ENCODE measurements at regions not wholly inside any gene's neighbourhood (a gene's known extent, or its start where the extent isn't known, plus 50 kb on each side); places are given as distances from the start of the nearest gene placed in this dataset.

DNA sequence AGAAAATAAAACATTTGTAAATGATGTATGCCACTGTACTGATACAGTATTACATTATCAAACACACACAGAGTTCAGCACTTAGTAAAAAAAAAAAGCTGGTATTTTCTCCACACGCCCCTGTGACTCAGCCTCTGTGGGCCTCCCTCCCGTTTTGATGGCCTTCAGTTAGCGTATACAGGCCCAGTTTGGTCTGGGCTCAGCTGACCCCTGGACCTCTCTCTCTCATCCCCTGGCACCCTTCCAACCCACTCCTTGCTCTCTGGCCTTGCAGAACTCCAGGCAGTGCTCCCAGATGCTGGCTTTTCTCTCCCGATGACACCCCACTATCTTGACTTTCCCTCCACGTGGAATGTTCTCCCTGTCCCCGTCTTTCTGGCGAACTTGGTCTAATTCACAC lies 89.0 kb upstream of the LIMCH1 start:
- TF ChIP-seq, protein P1, sequence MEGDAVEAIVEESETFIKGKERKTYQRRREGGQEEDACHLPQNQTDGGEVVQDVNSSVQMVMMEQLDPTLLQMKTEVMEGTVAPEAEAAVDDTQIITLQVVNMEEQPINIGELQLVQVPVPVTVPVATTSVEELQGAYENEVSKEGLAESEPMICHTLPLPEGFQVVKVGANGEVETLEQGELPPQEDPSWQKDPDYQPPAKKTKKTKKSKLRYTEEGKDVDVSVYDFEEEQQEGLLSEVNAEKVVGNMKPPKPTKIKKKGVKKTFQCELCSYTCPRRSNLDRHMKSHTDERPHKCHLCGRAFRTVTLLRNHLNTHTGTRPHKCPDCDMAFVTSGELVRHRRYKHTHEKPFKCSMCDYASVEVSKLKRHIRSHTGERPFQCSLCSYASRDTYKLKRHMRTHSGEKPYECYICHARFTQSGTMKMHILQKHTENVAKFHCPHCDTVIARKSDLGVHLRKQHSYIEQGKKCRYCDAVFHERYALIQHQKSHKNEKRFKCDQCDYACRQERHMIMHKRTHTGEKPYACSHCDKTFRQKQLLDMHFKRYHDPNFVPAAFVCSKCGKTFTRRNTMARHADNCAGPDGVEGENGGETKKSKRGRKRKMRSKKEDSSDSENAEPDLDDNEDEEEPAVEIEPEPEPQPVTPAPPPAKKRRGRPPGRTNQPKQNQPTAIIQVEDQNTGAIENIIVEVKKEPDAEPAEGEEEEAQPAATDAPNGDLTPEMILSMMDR (IDR thresholded peaks at IDR 0.05): no peak
- TF ChIP-seq SIN3A (IDR thresholded peaks at IDR 0.05; ENCODE audit: borderline replicate concordance, insufficient read depth, low read depth, low read length) (no peak), POLR2AphosphoS5 (IDR thresholded peaks at IDR 0.05; ENCODE audit: low read depth, low read length) (no peak)
- TF ChIP-seq, protein P2, sequence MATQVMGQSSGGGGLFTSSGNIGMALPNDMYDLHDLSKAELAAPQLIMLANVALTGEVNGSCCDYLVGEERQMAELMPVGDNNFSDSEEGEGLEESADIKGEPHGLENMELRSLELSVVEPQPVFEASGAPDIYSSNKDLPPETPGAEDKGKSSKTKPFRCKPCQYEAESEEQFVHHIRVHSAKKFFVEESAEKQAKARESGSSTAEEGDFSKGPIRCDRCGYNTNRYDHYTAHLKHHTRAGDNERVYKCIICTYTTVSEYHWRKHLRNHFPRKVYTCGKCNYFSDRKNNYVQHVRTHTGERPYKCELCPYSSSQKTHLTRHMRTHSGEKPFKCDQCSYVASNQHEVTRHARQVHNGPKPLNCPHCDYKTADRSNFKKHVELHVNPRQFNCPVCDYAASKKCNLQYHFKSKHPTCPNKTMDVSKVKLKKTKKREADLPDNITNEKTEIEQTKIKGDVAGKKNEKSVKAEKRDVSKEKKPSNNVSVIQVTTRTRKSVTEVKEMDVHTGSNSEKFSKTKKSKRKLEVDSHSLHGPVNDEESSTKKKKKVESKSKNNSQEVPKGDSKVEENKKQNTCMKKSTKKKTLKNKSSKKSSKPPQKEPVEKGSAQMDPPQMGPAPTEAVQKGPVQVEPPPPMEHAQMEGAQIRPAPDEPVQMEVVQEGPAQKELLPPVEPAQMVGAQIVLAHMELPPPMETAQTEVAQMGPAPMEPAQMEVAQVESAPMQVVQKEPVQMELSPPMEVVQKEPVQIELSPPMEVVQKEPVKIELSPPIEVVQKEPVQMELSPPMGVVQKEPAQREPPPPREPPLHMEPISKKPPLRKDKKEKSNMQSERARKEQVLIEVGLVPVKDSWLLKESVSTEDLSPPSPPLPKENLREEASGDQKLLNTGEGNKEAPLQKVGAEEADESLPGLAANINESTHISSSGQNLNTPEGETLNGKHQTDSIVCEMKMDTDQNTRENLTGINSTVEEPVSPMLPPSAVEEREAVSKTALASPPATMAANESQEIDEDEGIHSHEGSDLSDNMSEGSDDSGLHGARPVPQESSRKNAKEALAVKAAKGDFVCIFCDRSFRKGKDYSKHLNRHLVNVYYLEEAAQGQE (IDR thresholded peaks at IDR 0.05; ENCODE audit: insufficient read depth in 1 of 2, low read depth in 2 of 2, low read length in 1 of 2): no peak

All from Panc1 (cell line).